ENCODE measurements at regions not wholly inside any gene's neighbourhood (a gene's known extent, or its start where the extent isn't known, plus 50 kb on each side); places are given as distances from the start of the nearest gene placed in this dataset.

DNA sequence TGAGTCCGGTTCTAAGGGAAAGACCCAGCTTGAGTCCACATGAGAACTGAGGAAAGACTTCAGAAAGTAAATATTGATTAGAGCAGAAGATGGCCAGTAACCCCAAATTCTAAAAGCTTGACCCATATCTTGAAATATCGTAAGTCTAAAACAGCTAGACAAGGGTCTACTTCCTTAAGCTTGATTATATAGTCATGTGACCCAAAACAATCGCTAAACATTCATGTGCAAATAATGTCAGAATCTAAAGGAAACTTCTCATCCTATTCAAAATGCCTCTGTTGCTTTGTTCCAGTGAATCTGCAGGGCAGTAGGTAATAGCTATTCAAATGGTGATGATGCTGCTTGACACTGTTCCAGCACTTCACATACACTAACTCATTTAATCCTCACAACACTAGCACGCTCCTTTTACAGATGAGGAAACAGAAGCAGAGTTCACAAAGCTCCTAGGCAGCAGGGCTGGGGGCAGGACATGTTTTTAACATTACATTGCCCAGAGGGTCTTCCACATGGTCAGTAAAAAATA lies 52.6 kb downstream of the TCF20 start:
- TF ChIP-seq, protein P1, sequence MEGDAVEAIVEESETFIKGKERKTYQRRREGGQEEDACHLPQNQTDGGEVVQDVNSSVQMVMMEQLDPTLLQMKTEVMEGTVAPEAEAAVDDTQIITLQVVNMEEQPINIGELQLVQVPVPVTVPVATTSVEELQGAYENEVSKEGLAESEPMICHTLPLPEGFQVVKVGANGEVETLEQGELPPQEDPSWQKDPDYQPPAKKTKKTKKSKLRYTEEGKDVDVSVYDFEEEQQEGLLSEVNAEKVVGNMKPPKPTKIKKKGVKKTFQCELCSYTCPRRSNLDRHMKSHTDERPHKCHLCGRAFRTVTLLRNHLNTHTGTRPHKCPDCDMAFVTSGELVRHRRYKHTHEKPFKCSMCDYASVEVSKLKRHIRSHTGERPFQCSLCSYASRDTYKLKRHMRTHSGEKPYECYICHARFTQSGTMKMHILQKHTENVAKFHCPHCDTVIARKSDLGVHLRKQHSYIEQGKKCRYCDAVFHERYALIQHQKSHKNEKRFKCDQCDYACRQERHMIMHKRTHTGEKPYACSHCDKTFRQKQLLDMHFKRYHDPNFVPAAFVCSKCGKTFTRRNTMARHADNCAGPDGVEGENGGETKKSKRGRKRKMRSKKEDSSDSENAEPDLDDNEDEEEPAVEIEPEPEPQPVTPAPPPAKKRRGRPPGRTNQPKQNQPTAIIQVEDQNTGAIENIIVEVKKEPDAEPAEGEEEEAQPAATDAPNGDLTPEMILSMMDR (IDR thresholded peaks at IDR 0.05), result no peak
- no peak for TF ChIP-seq POLR2A (IDR thresholded peaks at IDR 0.05)
